Ectodermal cell (in vitro differentiated cells): ENCODE measurements at regions not wholly inside any gene's neighbourhood (a gene's known extent, or its start where the extent isn't known, plus 50 kb on each side); places are given as distances from the start of the nearest gene placed in this dataset.

ENCODE experiments used
- H3K27ac ChIP-seq: 2 replicates; pipeline ENCODE4 v1.7.0; 2013; ENCODE audit warnings: mild to moderate bottlenecking, low read depth, low read length; ENCODE audit not compliant: insufficient read depth, poor library complexity, severe bottlenecking
- H3K27me3 ChIP-seq: 2 replicates; pipeline ENCODE4 v1.7.0; 2013; ENCODE audit warnings: mild to moderate bottlenecking, low read length; ENCODE audit not compliant: insufficient read depth, control insufficient read depth, poor library complexity, severe bottlenecking
- H3K36me3 ChIP-seq: one replicate; pipeline ENCODE4 v1.7.0; 2013; ENCODE audit warnings: low read length; ENCODE audit not compliant: control insufficient read depth, insufficient read depth
- H3K4me1 ChIP-seq: one replicate; pipeline ENCODE4 v1.7.0; 2013; ENCODE audit warnings: low read length; ENCODE audit not compliant: control insufficient read depth, insufficient read depth
- H3K4me3 ChIP-seq: 2 replicates; pipeline ENCODE4 v1.7.0; 2013; ENCODE audit warnings: low read depth, low read length, control low read depth; ENCODE audit not compliant: insufficient read depth
- H3K9me3 ChIP-seq: 2 replicates; pipeline ENCODE4 v1.7.0; 2013; ENCODE audit warnings: mild to moderate bottlenecking, low read length, moderate library complexity; ENCODE audit not compliant: control insufficient read depth
- WGBS, 2 experiments: methylation state at CpG; one replicate each; pipeline ENCODE4 v1.1.7; 2013; ENCODE audit warnings: missing lambda C conversion rate in 2 of 2; 5-methylcytosine and 5-hydroxymethylcytosine counted together

DNA sequence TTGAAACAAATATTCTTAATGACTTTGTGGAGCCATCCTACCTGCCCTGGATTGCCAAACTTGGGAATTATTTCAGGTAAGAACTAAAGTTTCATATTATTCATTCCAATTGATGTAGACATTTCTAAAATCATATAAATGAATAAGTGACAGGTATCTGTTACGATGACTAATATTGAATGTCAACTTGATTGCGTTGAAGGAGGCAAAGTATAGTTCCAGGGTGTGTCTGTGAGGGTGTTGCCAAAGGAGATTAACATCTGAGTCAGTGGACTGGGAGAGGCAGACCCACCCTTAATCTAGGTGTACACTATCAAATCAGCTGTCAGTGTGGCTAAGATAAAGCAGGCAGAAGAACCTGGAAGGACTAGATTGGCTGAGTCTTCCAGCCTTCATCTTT lies 1688.4 kb upstream of the CDH9 start:
- WGBS, 2 experiments = 92 to 100% methylated on average over 2 of the region's 2 CpGs

DNA sequence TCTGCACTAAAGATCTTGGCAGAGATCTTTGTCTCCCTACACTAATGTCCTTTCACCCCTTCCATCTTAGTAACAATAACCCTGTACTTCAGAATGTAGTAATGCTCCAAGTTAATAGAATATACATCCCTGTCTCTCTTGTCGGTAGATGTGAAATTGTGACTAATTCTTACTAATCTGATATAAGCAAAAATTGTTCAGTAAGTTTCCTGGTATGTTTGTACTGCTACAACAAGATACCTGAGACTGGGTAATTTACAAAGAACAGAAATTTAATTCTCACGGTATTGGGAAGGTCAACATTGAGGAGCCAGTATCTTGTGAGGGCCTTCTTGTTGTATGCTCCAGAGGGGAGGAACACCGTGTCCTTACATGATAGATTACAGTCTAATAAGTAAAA lies 1686.6 kb upstream of the CDH9 start:
- Histone ChIP-seq H3K27me3 (no peaks in the 10 kb centered on the region), H3K27ac (no peak overlapping the region), H3K36me3 (no peaks in the 10 kb centered on the region), H3K4me3 (no peak overlapping the region), H3K9me3 (no peaks in the 10 kb centered on the region), H3K4me1 (no peaks in the 10 kb centered on the region)
- WGBS, 2 experiments = 96 to 100% methylated on average over 1 of the region's 3 CpGs

More for the DNA sequence above, 1688.4 kb upstream of the CDH9 start:
- H3K9me3 ChIP-seq = no peaks in the 10 kb centered on the region
- no peaks in the 10 kb centered on the region for H3K36me3 ChIP-seq
- no peaks in the 10 kb centered on the region for H3K4me1 ChIP-seq
- H3K27me3 ChIP-seq = no peaks in the 10 kb centered on the region
- H3K4me3 ChIP-seq = no peak overlapping the region
- no peak overlapping the region for H3K27ac ChIP-seq

- WGBS, 2 experiments = 77 to 80% methylated on average over 1 to 3 of the region's 4 CpGs
- Histone ChIP-seq H3K4me3 (no peak overlapping the region), H3K36me3 (no peaks in the 10 kb centered on the region), H3K27me3 (no peaks in the 10 kb centered on the region), H3K27ac (no peak overlapping the region), H3K9me3 (no peaks in the 10 kb centered on the region), H3K4me1 (no peaks in the 10 kb centered on the region)
These were observed 1676.7 kb upstream of the CDH9 start for GRCh38 chr5:28714907-28715698.

- H3K4me3 ChIP-seq = no peak overlapping the region
- H3K9me3 ChIP-seq = no peaks in the 10 kb centered on the region
- H3K36me3 ChIP-seq = no peaks in the 10 kb centered on the region
- no peaks in the 10 kb centered on the region for H3K4me1 ChIP-seq
- no peak overlapping the region for H3K27ac ChIP-seq
- no peaks in the 10 kb centered on the region for H3K27me3 ChIP-seq
These were observed 1672.0 kb upstream of the CDH9 start for GRCh38 chr5:28710360-28710759.

- 85 to 96% methylated on average over 3 to 5 of the region's 5 CpGs for WGBS, 2 experiments
- H3K4me1 ChIP-seq = no peaks in the 10 kb centered on the region
These were observed 1670.1 kb upstream of the CDH9 start for GRCh38 chr5:28708472-28708871.

DNA sequence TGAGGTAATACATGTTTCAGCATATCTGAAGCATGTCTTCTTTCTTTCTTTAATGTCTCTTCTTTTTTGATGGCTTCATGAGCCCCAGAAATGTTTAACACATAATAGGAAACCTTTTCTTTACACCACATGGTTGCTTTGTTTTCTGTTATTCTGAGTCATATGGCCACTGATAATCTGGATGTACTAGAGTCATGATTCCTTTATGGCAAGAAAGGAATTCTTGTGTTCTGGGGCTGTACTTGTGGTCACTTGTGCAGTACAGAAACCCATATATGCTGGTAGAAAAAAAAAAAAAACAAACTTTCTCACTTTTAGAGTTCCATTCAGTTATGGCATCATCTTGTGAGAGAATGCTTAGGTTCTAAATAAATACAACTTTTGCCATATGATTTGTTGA lies 1669.3 kb upstream of the CDH9 start:
- Histone ChIP-seq H3K9me3 (no peaks in the 10 kb centered on the region), H3K4me3 (no peak overlapping the region), H3K27me3 (no peaks in the 10 kb centered on the region), H3K27ac (no peak overlapping the region), H3K36me3 (no peaks in the 10 kb centered on the region), H3K4me1 (no peaks in the 10 kb centered on the region)

More at GRCh38 chr5:28708472-28708871, 1670.1 kb upstream of the CDH9 start:
- Histone ChIP-seq H3K27me3 (no peaks in the 10 kb centered on the region), H3K36me3 (no peaks in the 10 kb centered on the region), H3K9me3 (no peaks in the 10 kb centered on the region), H3K4me3 (no peak overlapping the region), H3K27ac (no peak overlapping the region)

DNA sequence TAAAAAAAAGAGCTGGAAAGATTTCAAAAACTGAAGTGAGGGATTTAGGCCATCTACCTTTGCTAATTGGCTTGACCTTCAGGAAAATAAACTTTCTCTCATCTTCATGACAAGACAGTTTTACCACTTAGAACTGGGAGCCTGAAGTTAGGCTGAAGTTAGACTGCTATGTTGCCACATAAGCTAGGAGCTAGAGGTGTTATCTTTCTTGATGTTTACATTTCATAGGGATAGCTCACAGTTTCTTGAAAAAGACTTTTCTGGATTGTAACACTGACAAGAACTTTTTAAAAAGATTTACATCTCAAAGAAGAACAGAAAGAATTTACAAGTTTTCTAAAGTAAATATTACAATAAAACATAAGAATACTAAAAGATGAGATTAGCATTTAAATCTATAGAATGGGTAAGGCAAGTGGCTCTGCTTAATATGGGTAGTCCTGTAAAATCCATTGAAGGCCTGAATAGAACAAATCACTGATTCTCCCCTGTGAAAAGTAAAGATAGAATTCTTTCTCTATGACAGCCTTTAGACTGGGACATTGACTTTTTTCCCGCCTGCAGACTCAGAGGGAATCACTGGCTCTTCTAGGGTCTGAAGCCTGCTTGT lies 1665.4 kb upstream of the CDH9 start:
- no peaks in the 10 kb centered on the region for H3K36me3 ChIP-seq
- no peak overlapping the region for H3K4me3 ChIP-seq
- H3K27me3 ChIP-seq = no peaks in the 10 kb centered on the region
- H3K9me3 ChIP-seq = no peaks in the 10 kb centered on the region
- no peak overlapping the region for H3K27ac ChIP-seq
- WGBS, 2 experiments = 69 to 79% methylated on average over 1 of the region's 1 CpG
- H3K4me1 ChIP-seq = no peaks in the 10 kb centered on the region

DNA sequence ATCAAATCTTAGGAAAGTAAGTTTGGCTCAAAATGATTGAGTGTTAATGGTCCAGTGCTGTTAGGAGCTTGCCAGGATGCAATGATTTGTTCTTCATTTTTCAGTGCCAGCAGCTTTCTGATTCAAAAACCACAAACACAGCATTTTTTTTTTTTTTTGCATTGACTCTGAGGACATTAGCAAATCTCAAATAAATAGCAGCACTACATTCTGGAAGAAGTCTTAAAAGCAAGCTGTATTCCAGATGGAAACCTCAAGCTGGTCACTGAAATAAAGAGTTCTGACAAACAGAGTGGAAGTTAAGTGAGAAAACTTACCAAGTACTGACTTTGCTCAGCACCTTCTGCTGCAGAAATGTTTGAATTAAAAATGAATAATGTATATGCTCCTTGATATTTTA lies 1653.1 kb upstream of the CDH9 start:
- no peak overlapping the region for H3K27ac ChIP-seq
- no peak overlapping the region for H3K4me3 ChIP-seq
- H3K27me3 ChIP-seq = no peaks in the 10 kb centered on the region
- H3K9me3 ChIP-seq = no peaks in the 10 kb centered on the region
- no peaks in the 10 kb centered on the region for H3K4me1 ChIP-seq
- no peaks in the 10 kb centered on the region for H3K36me3 ChIP-seq

DNA sequence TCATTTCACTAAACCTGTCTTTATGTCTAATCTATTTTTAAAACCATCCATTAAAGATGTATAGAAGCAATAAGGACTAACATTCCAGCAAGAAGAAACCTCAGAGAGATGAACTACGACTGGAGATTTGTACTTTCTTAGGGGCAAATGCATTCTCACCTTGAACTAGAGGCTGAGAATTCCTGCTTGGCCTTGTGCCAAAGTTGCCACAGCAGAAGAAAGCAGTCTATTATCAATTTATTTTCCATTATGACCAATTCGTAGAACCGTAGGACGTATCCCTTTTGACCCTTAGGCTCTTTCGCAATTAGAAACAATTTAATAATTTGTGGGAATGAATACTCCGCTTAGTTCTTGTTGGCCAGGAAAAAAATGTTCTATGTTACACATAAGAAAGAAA lies 1647.4 kb upstream of the CDH9 start:
- Histone ChIP-seq H3K27me3 (no peaks in the 10 kb centered on the region), H3K4me3 (no peak overlapping the region), H3K4me1 (no peaks in the 10 kb centered on the region), H3K27ac (no peak overlapping the region), H3K9me3 (no peaks in the 10 kb centered on the region), H3K36me3 (no peaks in the 10 kb centered on the region)
- WGBS, 2 experiments = 90 to 92% methylated on average over 5 of the region's 6 CpGs

GRCh38 chr5:28678899-28679298 lies 1640.5 kb upstream of the CDH9 start:
- Histone ChIP-seq H3K36me3 (no peaks in the 10 kb centered on the region), H3K4me1 (no peaks in the 10 kb centered on the region)

More at GRCh38 chr5:28678899-28679298, 1640.5 kb upstream of the CDH9 start:
- Histone ChIP-seq H3K4me3 (no peak overlapping the region), H3K27me3 (no peaks in the 10 kb centered on the region), H3K9me3 (no peaks in the 10 kb centered on the region), H3K27ac (no peak overlapping the region)
